Endothelial cell (in vitro differentiated cells): ENCODE measurements at regions not wholly inside any gene's neighbourhood (a gene's known extent, or its start where the extent isn't known, plus 50 kb on each side); places are given as distances from the start of the nearest gene placed in this dataset.

ENCODE experiments used
- DNase-seq: peaks from one replicate; pipeline ENCODE4 v3.0.0; 2021; ENCODE audit warnings: low spot score
- H3K27ac Mint-ChIP-seq: one replicate; pipeline ENCODE4 v1.8.0; 2021; ENCODE audit warnings: mixed read lengths, inconsistent platforms; ENCODE audit not compliant: unreplicated experiment
- H3K27me3 Mint-ChIP-seq: one replicate; pipeline ENCODE4 v1.8.0; 2021; ENCODE audit warnings: mild to moderate bottlenecking, moderate library complexity, mixed read lengths, inconsistent platforms; ENCODE audit not compliant: unreplicated experiment
- H3K36me3 Mint-ChIP-seq: one replicate; pipeline ENCODE4 v1.8.0; 2021; ENCODE audit warnings: mild to moderate bottlenecking, low read depth, mixed read lengths, inconsistent platforms; ENCODE audit not compliant: unreplicated experiment
- H3K4me1 Mint-ChIP-seq: one replicate; pipeline ENCODE4 v1.8.0; 2021; ENCODE audit warnings: mild to moderate bottlenecking, mixed read lengths, inconsistent platforms; ENCODE audit not compliant: unreplicated experiment
- H3K4me3 Mint-ChIP-seq: one replicate; pipeline ENCODE4 v1.8.0; 2021; ENCODE audit warnings: mild to moderate bottlenecking, mixed read lengths, inconsistent platforms; ENCODE audit not compliant: unreplicated experiment
- H3K9me3 Mint-ChIP-seq: one replicate; pipeline ENCODE4 v1.8.0; 2021; ENCODE audit warnings: mixed read lengths, inconsistent platforms; ENCODE audit not compliant: unreplicated experiment
- TF ChIP-seq, protein P1 (sequence below): fragments of 200-600 bp; sonication (generic); IDR thresholded peaks from one replicate; pipeline ENCODE4 v1.5.0; 2021; ENCODE audit warnings: antibody characterized with exemption; ENCODE audit not compliant: unreplicated experiment

DNA sequence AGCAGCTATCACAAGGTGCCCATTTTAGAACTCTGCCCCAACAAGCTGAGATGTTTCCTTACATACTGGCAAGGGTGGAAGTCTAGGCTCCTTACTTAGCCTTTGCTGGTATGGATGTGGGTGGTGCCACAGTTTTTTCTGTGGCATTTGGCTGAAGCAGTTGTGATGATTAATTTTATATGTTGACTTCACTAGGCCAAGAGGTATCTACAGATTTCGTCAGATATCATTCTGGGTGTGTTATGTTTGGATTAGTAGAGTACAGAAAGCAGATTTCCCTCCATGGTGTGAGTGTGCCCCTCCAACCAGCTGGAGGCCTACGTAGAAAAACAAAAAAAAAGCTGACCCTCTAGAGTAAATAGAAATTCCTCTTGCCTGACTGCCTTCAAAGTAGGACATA is 317.0 kb downstream of the BARHL2 start:
- no peaks in the 10 kb centered on the region for H3K27me3 Mint-ChIP-seq

GRCh38 chr1:90396917-90397316 is 320.2 kb downstream of the BARHL2 start:
- TF ChIP-seq, protein P1, sequence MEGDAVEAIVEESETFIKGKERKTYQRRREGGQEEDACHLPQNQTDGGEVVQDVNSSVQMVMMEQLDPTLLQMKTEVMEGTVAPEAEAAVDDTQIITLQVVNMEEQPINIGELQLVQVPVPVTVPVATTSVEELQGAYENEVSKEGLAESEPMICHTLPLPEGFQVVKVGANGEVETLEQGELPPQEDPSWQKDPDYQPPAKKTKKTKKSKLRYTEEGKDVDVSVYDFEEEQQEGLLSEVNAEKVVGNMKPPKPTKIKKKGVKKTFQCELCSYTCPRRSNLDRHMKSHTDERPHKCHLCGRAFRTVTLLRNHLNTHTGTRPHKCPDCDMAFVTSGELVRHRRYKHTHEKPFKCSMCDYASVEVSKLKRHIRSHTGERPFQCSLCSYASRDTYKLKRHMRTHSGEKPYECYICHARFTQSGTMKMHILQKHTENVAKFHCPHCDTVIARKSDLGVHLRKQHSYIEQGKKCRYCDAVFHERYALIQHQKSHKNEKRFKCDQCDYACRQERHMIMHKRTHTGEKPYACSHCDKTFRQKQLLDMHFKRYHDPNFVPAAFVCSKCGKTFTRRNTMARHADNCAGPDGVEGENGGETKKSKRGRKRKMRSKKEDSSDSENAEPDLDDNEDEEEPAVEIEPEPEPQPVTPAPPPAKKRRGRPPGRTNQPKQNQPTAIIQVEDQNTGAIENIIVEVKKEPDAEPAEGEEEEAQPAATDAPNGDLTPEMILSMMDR, result no peak

More for the DNA sequence above, 317.0 kb downstream of the BARHL2 start:
- Mint-ChIP-seq H3K4me3 (no peak overlapping the region), H3K4me1 (no peaks in the 10 kb centered on the region), H3K9me3 (no peaks in the 10 kb centered on the region), H3K36me3 (no peaks in the 10 kb centered on the region), H3K27ac (no peak overlapping the region)
- TF ChIP-seq, protein P1, result no peak
- no peak for DNase-seq

GRCh38 chr1:90394247-90394646 is 322.9 kb downstream of the BARHL2 start:
- DNase-seq, result no peak
- Mint-ChIP-seq H3K4me1 (no peaks in the 10 kb centered on the region), H3K27me3 (peaks cover 2% of the 10 kb centered on the region), H3K27ac (no peak overlapping the region), H3K4me3 (no peak overlapping the region), H3K9me3 (no peaks in the 10 kb centered on the region), H3K36me3 (no peaks in the 10 kb centered on the region)
- TF ChIP-seq, protein P1, result no peak

More at GRCh38 chr1:90396917-90397316, 320.2 kb downstream of the BARHL2 start:
- H3K4me3 Mint-ChIP-seq, result no peak overlapping the region
- H3K27me3 Mint-ChIP-seq, result peaks cover 2% of the 10 kb centered on the region
- DNase-seq, result no peak
- no peaks in the 10 kb centered on the region for H3K4me1 Mint-ChIP-seq
- H3K9me3 Mint-ChIP-seq, result no peaks in the 10 kb centered on the region
- H3K27ac Mint-ChIP-seq, result no peak overlapping the region
- H3K36me3 Mint-ChIP-seq, result no peaks in the 10 kb centered on the region

DNA sequence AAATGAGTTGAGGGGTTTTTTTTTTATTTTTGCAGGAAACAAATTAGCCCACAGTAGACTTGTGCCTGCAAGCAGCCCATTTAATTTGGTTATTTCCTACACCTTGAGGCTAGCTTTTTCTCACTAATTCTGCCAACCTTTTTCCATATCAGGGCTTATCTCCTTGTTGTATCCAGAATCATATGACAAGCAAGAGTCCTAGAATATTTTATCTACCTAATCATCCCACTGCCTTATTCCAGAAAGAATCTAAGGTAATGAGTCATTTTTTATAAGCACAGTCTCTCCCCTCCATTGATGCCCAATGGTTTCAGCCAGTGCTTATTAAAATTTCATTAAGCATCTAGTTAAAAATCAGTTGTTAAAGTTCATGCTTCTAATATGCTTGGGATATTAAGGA is 324.1 kb downstream of the BARHL2 start:
- Mint-ChIP-seq H3K4me1 (no peaks in the 10 kb centered on the region), H3K27me3 (peaks cover 2% of the 10 kb centered on the region), H3K9me3 (no peaks in the 10 kb centered on the region), H3K27ac (no peak overlapping the region), H3K36me3 (no peaks in the 10 kb centered on the region), H3K4me3 (no peak overlapping the region)
- TF ChIP-seq, protein P1, result no peak
- DNase-seq, result no peak

DNA sequence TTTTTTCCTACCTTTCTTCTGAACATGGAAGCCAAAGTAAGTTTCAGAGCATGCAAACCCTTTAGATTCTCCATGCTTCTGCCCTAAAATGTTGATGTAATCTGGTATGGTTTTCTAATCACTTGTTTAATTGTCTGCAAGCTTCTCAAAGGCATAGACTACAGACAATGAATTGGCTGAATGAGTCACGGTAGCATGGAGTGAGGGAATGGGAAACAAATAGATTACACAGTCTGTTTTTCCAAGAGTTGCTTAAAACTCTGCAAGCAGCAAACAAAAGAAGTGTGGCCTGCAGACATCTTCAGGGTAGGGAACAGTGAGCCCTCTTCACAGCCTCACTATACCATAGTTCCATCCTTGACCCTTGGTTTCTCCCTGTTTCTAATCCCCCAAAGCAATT is 326.0 kb downstream of the BARHL2 start:
- H3K4me3 Mint-ChIP-seq, result no peak overlapping the region
- H3K9me3 Mint-ChIP-seq, result no peaks in the 10 kb centered on the region
- no peaks in the 10 kb centered on the region for H3K36me3 Mint-ChIP-seq
- no peak overlapping the region for H3K27ac Mint-ChIP-seq
- TF ChIP-seq, protein P1, result no peak
- DNase-seq, result no peak
- H3K4me1 Mint-ChIP-seq, result no peaks in the 10 kb centered on the region
- peaks cover 2% of the 10 kb centered on the region for H3K27me3 Mint-ChIP-seq
